GM21737 (cell line): ENCODE measurements at regions not wholly inside any gene's neighbourhood (a gene's known extent, or its start where the extent isn't known, plus 50 kb on each side); places are given as distances from the start of the nearest gene placed in this dataset.

ENCODE experiments used
- ATAC-seq: cut with Tn5 transposase; IDR thresholded peaks from one replicate; pipeline ENCODE4 v1.9.1; 2021; ENCODE audit warnings: mild to moderate bottlenecking, moderate library complexity; ENCODE audit not compliant: unreplicated experiment

DNA sequence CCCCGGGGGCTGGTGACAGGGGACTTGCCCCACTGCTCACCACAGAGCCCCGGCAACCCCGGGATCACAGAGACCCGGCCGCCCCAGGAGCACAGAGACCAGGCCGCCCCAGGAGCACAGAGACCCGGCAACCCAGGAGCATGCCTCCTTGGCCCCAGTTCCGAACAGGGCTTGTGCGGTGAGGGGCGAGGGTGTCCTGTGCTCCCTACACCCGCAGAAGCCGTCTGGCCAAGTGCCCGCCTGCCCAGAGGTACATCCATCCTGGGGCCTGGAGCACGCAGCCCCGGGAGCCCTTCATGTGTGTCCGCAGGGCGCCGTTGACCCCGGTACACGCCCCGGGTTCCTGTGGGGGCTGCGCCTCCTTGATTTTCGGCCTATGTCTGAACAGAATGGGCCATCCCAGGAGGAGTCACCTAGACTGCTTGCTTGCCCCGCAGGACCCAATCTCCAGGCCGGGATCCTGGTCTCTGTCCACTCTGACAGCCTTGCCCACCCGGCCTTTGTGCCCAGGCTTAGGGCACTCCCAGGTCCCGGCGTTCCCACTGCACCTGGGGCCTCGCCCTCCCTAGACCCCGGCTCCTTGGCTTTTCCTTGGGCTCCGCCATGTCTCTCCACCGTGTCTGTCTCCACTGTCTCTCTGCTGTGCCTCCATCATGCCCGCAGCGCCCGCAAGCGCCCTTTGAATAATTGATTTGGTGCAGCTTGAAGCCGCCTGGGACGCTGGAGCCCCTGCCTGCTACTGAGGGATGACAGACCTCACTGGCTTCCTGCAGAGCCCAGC, 219.8 kb downstream of the ERMARD start:
- no peak for ATAC-seq

DNA sequence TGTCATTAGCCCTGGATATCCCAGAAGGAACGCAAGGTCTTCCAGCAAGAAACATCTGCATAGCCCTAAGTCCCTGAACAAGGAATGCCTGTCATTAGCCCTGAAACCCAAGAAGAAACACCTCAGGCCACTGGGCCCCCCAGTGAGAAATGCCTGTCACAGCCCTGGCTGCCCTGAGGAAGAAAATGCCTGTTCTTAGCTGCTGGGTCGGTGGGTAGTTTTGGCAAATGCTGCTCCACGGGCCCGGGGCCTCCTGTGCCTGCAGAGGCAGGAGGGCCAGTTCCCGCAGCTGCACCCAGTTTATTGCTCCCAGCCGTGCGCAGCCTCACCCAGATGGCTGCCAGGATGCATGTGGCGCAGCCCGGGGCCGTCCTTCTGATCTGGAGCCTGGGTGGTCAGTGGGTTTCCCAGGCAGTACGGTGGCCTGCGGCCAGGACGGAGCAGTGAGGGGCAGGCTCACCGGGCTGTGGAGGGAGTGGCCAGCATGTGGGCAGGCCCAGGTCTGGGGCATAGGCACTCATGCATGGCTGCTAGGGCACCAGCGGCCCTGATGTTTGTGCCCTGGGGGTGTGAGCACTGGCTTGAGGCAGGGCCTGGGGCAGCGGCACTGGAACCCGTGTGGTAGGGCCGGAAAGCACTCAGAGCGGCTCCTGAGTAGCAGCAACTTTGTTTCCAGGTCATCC, 219.0 kb downstream of the ERMARD start:
- ATAC-seq = no peak

DNA sequence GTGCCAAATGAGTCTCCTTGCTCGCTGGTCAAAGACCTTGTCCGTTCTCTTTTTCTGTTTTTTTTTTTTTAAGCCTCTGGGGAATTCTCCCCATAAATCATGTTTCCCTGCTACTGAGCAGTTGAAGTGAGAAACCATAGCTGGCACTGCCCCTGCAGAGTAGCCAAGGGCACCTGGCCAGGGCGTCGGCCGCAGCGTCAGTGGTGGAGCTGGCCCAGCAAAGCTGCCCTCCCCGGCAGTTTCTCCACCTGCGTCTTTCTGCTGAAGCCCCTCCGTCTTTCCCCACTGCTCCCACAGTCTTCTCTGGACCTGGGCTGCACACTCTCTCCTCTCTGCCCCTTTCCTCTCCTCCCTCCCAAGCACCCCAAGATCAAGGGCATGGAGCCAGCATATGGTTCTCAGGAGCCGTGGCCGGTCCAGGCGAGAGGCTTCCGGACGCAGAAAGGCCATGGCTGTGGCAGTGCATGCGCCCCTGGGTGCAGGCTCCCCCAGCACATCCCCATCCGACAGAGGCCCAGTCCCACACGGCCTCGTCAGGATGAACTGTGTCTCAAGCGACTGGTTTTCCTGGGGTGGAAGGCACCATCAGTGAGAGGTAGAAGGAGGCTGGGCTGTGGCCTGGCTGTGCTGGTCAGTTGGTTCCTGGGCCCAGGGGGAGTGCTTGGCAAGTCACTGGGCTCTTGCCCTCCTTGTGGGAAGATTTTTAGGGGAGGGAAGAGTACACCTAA, 218.1 kb downstream of the ERMARD start:
- no peak for ATAC-seq

DNA sequence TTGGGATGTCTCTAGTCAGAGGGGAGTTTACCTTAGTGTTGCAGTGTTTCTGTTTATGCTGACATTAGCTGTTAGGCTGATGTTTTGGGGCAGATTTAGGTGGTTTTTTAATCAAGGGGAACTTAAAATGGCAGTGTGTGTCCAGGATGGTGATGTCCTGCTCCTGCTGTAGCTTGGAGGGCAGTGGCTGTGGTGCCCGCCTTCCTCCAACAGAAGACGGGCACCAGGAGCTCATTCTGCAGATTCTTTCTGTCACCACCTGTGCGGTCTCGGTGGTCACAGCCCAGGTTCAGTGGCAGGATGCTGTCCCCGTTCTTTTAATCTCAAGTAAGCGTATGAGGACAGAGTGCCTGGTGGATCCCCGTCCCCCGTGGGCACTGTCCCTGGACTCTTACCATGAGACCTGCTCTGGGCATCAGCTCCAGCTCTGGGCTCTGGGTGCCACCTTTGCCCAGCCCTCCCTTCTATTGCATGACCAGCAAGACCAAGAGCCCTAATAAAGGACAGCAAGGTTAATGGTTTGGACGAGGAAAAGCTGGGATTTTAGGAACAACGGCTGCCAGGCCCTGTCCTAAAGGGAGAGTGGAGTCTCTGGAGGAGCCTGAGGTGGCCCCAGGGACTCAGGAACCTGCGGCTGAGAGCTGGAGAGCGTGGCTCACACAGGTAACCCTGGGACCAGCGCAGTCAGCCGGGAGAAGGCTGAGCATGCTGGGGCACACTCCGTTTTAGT, 217.3 kb downstream of the ERMARD start:
- no peak for ATAC-seq

DNA sequence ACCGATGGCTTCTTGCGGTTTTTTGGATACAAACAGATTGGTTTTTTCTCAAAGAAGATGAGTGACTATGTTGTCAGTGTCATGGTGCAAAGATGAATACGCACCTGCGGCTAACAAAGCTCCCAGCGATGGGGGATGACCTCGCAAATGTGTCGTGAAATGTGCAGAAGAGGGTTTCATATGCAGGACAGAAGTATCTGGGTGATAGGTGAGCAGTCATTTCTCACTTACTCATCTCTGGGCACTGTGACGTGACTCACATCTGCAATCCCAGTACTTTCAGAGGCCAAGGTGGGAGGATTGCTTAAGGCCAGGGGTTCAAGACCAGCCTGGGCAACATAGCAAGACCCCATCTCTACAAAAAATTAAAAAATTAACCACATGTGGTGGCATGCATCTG, 216.3 kb downstream of the ERMARD start:
- ATAC-seq = no peak

DNA sequence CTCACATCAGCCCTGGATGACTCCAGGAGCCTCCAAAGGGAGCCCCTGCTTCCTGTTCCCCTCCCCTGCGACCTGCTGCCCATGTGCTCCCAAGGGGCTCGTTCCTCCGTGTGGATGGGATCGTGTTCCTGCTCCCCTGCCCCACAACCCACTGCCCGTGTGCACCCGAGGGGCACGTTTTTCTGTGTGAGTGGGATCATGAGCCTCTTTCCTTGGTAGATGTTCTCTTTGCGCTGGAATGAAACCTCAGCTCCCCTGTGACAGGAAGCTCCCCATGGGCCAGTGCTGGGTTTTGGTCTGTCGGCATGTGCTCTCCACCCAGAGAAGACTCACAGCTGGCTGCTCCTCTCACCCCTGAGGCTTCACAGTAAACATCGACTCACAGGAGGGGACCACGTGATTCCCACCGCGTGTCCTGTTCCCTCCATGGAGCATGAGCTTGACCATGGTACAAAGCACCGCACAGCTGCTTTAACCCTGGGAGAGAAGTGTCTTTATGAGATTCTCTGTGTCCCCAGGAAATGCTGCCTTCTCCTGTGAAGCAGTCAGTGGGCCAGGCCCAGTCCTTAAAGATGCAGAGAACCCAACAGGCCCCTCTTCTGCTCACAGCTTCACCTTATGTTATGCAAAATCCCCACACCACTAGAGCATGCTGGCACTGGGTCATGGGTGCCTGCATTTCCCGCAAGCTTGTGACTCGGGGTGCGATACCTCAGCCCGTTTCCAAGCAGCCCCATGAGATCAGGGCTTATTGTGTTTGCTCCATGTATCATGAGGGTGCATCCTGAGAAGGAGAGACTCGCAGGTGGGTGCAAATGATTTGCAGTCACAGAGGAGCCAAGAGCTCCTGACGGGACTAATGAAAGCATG, 215.1 kb downstream of the ERMARD start:
- ATAC-seq = no peak

DNA sequence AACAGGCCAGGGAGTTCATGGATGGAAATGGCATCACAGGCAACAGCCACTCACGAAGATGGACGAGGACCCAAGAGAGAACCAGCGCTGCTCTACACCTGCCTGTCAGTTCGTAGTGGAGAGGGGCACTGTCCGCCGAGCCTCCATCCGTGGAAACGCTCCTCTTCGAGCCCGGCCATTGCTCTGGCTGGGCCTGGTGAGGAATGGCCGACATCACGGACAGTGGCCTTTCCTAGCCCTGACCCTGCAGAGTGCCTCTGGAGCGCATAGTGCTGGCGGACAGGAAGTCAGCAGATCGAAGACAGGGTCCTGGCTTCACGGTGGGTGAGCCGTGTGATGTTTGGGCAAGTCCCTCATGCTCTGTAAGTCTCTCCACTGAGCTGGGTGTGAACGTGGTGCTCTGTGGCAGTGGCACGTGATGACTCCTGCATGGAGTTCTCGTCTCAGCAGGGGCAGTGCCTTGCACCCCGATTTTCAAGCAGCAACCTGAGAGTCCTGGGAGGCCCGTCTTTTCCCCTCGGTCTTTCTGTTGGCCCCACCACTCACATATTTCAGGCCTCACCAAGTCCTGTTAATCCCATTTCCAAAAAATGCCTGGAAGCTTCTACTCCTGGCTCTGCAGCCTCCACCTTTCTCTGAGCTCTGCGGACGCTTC, 214.4 kb downstream of the ERMARD start:
- ATAC-seq = no peak

DNA sequence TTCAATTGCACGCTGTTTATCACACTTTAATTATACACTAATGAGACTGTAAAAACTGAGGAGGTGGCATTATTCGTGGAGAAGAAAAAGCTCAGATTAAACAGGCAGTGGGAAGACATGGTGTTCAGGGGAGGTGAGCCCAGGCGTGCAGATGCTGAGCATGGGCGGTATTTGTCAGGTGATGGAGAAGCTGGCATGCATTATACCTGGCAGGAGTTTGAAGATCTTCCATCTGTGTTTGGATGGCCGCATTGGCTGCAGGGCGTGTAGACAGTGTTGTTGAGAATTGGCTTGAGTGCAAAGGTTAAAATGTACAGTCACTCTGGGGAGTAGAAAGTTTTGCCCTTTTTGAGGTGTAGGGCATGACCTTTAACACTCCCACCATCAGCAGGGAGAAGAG, 213.8 kb downstream of the ERMARD start:
- ATAC-seq = no peak

DNA sequence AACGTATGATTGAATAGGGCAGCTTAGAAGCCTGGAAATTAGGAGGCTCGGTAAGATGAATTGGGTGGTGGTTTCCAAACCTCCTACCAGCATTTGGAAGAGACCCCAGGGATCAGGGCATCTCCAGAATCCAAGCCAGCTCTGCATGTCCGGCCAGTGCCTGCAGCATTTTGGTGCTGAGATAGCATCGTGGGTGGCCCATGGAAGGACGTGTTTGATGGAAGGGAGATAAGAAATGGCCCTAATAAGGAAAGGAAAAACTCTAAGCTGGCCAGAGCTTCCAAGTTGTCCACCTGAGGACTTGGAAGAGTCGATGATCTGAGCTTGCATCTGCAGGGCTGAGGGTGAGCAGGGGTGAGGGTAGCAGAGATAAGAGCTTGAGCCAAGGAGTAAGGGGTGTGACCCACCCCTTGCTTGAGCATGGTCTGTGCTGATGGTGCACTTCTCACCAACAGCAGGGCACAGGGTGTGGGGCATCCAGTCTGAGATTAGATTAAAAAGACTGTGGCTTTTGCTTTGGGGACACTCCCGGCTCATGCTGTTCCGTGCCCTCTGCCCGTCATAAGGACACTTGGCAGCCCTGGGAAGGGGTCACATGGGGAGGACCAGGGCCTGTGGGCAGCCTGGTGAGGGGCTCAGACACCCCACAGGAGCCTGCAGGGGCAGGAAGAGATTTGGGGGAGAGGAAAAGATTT, 213.2 kb downstream of the ERMARD start:
- no peak for ATAC-seq

DNA sequence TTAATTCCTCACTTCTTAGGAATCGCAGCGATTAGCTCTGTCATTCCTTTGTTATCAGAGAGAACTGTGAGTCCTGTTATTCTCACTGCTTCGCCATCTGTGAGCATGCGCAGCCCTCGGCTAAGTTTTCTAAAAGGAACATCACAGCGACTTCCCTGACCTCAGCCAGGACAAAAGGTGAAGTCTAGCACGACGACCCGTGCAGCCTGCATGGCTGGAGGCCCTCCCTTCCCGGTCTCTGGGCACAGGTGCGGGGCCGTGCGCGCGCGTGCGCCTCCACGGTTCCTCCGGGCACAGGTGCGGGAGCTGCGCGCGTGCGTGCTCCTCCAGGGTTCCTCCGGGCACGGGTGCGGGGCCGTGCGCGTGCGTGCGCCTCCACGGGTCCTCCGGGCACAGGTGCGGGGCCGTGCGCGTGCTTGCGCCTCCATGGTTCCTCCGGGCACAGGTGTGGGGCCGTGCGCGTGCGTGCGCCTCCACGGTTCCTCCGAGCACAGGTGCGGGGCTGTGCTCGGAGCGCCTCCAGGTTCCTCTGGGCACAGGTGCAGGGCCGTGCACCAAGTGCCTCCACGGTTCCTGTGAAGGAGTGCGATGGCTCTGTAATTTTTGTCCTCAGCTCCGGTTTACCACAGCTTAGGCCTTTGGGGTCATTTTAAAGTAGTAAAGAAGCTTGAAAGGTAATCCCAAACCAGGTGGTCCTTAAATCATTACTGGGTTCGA, 212.3 kb downstream of the ERMARD start:
- no peak for ATAC-seq

DNA sequence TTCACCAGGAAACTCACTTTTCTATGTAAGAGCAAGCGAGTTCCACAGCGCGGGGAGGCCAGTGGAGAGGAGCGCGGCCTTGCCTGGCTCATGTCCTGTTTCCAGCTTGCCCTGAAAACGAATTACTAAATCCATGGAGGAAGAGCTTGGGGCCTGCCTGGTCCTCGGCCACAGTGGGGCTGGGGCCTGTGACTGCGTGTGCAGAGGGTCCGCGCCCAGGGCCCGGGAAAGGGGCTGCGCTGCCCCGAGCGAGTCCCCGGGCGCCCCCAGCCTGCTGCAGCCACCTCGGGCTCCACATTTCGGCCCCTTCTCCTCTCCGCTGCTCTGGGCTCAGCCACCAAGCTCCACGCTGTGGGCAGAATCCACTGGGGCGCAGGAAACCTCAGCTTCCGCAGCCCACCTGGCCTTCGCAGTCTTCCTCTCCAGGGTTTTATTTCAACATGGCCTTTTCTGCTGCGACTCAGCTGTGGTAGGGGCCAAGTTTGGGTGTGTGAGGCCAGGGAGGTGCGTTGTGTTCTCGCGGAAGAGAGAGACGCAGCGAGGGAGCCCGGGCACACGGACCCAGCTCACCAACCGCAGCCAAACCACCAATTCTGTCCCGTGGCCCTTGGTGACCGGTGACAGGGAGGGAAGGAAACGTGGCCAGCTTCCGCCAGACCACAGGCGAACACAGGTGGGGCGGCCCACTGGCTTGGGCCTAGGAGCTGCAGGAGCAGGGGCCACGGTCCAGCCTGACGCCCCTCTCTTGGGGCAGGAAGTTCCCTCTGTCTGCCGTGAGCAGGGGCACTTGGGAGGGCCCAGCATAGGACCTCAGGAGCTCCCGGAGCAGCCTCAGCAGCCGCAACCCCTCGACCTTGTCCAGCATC, 211.4 kb downstream of the ERMARD start:
- no peak for ATAC-seq

DNA sequence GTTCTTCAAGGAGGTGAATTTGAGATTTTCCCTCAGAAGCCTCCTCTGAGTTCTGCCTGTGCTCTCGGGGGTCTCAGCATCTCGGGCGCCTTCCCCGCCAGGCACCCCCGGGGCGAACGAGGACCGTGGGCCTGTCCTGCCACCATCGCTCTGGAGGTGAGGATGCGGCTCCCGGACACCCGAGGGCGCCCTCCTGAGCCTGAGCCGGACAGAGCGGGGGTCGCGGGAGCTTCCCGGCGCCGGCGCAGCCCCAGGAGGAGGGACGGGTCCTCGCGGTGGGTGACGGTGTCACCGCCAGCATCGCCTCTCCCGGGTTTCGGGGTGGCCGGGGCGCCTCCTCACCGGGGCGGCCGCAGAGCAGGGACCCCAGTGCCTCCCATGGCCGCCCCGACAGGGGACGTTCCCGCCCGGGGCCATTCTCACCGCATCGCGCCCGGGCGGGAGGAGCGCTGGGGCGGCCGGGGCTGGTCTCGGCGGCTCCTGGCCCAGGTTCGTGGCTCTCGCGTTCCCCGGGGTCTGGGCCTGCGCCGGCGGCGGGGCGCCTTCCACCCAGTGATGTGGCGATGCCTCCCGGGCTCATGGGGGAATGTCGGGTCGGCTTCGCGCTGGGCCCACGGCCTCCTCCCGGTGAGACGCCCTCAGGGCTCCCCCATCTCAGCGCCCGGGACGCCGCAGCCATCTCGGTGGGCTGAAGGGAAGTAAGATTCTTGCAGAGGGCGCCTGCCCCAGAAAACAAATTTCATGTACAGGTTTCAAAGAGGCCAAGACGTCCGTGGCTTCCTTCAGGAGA, 210.5 kb downstream of the ERMARD start:
- ATAC-seq = no peak

DNA sequence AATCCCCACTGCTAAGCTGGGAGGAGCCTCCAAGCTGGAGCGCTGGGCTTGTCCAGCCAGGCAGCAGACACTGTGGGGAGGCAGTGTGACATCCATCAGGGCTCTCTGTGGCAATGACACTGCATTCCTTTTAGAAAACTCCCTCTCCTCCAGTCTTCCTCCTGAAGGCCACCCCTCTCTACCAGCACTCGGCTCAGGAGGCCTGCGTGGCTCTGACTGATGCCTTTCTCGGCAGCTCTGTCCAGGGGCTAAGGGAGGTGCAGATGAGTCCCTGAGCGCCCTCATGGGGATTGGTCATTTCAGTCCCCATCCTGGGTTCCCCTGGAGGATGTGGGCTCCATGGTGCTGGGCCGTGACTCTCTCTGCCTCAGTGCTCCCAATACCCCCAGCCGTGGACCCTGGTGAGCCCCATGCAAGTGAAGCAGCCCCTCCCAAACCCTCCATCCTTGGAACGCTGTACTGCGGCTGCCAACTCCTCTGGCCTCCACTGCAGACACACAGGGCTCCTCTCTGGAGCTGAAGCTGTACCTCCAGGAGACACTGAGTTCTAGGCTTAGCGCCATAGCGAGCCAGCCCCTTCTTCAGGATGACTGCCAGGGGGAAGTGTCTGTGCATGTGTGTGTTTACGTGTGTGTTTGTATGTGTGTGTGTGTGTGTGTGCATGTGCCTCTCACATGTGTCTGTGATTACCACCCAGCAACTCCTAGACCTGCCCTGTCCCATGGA, 209.6 kb downstream of the ERMARD start:
- no peak for ATAC-seq

DNA sequence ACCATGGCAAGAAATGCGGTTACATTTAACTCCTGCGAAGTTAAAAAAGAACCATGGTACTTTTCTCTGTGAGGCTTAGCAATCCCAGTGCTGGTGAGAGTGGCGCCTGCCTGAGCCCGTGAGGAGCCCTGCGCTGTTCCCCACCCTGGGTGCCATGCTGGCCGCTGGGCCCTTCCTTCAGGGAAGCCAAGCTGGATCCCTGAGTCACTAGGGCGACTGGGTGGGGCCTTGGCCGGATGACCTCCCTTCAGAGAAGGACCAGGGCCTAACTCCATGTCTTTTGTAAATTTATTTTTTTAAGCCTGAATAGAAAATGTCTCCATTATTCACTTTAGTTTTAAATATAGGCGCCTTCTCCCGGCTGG, 209.1 kb downstream of the ERMARD start:
- ATAC-seq = no peak

DNA sequence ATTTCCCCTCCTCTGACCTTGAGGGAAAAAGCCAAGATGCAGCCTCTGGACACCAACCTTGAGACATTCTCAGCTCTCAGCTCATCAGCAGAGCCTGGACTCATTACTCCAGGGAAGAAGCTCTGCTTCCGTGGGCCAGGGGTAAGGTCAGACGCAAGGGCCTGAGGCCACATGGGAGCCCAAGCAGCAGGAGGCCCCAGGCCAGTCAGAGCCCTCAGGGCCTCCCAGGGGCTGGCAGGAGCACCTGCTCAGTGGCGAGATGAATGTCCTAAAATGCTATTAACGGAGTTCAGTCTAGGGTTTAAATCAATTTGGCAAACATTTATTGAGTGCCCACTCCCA, 208.6 kb downstream of the ERMARD start:
- ATAC-seq = no peak
